ENCODE measurements at regions not wholly inside any gene's neighbourhood (a gene's known extent, or its start where the extent isn't known, plus 50 kb on each side); places are given as distances from the start of the nearest gene placed in this dataset.

- DNase-seq: no peak
These were observed 991.7 kb downstream of the DIAPH3 start for GRCh38 chr13:59172076-59172475.

- DNase-seq: no peak
These were observed 987.0 kb downstream of the DIAPH3 start for GRCh38 chr13:59176775-59177174.

DNA sequence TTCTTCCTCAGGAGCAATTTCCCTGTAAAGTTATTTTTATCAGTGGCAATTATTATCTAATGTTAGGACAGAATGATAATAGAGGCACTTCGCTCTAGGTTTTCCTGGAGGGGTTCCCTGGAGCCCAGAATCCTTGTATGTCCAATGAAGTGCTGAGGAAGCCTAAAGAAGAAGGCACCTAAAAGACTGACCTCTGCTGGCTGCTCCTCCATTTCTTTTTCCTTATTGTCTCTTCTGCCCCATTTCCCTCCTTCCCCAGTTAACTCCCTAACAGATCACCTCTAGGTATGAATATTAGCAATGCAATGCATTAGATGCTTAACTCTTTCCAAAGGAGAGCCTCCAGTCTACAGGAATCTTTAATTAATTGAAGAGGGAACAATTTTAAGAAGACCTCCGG lies 985.4 kb downstream of the DIAPH3 start:
- no peak for DNase-seq

GRCh38 chr13:59182241-59182640 lies 981.5 kb downstream of the DIAPH3 start:
- no peak for DNase-seq

- DNase-seq: no peak
These were observed 966.3 kb downstream of the DIAPH3 start for GRCh38 chr13:59197397-59197796.

DNA sequence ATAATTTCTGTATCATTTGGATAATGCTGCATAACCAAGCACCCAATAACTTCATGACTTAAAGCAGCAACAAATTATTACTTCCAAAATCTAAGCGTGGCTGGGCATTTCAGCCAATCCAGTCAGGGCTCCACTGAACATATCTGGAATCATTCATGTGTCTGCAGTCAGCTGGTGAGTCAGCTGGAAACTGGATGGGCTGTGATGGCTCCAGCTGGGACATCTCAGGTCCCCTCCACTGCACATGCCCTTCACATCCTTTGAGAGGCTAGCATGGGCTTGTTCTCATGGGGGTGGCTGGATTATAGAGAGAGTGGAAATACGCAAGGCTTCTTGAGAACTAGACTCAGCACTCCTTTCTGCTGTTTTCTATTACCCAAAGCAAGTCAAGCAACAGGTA lies 961.9 kb downstream of the DIAPH3 start:
- DNase-seq: no peak

DNA sequence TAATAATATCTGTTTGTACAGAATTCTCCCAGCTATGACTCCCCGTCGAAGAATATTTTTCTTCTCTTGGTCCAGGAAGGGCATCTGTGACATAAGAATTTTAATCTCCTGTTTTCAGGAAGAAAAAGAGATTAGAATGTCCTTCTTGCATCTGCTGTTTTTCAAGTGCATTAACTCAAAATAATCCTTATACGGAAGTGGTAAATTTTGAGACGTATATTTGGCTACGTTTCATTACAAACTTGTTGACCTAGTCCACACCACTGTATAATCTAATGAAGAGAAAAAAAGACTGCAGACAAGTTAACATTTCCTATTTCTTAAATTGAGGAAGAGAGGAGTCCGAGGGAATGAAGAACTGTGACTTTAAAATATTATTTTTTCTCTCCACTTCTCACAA lies 959.9 kb downstream of the DIAPH3 start:
- no peak for DNase-seq

GRCh38 chr13:59205501-59205900 lies 958.2 kb downstream of the DIAPH3 start:
- DNase-seq: no peak

GRCh38 chr13:59208405-59209195 lies 955.1 kb downstream of the DIAPH3 start:
- DNase-seq: no peak

GRCh38 chr13:59210543-59210942 lies 953.2 kb downstream of the DIAPH3 start:
- no peak for DNase-seq

GRCh38 chr13:59211606-59212005 lies 952.1 kb downstream of the DIAPH3 start:
- no peak for DNase-seq

DNA sequence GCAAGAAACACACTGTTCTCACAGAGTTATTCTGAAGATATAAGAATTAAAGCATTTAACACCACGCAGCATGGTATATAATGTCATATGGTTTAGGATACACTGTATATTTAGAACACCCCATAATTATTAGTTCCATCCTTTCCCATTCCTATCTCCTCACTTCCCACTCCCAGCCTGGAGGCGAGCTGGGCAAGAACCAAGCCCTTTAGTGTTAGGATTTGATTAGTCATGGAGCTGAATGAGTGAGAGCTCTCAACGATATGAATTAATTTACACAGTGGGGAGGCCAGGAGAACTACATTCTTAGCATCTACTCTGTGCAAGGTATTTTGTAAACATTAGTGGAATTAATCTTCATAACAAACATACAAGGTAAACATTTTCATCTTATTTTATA lies 934.3 kb downstream of the DIAPH3 start:
- DNase-seq: no peak

DNA sequence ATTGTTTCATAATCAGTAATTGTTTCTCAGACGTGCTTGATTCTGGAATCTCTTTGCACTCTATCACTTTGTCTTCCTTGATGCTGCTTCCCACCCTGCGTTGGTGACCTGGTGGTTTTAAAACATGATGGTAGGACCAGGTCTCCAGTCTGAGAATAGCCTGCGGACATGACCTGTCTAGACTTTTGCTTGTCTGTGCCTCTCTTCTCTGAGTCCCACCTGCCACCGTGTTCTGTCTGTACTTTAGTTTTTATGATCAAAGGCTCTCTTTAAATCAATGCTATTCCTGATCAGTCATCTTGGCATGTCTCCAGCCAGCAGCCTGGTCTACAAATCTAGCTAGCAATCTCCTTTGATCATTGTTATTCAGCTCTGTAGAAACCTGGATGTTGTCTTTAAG lies 933.9 kb downstream of the DIAPH3 start:
- DNase-seq: no peak

GRCh38 chr13:59230484-59231264 lies 933.1 kb downstream of the DIAPH3 start:
- no peak for DNase-seq

DNA sequence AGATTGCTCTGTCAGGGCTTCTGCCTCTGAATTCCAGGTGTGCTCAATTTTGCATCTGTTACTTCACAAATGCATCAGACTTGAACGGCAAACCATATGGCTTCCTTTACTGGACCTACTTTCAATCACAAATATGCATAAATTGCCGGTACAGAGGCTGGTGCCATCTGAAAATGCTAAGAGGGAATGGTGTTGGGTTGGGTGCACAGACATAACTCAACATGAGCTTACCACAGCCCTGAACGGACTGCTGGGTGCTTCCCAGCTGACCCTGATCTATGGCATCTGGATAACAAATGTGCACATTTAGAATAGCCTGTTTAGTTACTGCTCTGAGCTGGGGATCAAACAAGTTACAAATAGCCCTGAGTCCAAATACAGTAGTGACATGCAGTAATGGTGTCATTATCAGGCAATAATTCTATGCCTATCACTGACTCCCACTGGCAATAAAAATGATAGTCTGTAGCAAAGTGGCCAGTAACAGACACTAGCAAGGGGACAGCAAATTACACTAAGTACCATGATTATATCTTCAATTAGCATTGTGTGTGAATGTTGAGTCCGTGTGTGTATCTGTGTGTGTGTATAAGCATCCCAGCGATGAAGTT lies 927.3 kb downstream of the DIAPH3 start:
- no peak for DNase-seq

GRCh38 chr13:59236944-59237343 lies 926.8 kb downstream of the DIAPH3 start:
- no peak for DNase-seq

- DNase-seq: no peak
These were observed 916.6 kb downstream of the DIAPH3 start for GRCh38 chr13:59247171-59247570.

DNA sequence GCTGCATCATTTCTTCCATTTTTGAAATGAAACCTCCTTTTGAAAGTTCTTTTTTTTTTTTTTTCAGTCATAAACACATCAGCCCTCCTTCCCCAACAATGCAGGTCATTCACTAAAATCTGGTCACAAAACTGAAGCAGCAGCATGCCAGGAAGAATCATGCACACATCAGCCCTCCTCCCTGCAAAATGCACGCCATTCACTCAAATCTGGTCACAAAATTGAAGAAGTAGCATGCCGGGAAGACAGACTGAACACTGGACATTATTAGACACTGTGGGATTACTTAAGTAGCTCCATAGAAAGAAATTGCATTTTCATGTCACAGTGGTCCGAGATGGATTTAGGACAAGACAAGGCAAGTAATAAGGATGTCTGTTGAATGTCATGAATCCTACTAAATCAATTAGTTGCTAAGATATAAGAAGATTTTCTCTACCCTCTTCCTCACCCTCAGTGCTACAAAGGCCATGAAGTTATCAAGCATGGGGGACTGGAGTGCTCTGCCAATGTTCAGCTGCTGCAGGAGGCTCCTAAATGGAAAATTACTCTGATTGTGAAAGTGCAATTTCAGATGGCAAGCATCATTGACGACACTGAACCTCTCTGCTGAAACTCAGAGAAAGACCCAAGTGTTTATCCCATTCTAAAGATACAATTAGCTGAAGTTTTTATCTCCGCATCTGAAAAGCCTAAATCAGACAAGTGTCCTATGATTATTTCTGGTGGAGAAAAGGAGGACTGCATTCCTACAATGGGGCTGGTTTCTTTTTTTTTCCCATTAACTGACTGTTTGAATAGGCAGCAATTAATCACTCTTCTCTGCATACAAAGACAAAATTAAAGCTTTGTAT lies 913.2 kb downstream of the DIAPH3 start:
- DNase-seq: no peak

- DNase-seq: no peak
These were observed 904.3 kb downstream of the DIAPH3 start for GRCh38 chr13:59259165-59260000.

DNA sequence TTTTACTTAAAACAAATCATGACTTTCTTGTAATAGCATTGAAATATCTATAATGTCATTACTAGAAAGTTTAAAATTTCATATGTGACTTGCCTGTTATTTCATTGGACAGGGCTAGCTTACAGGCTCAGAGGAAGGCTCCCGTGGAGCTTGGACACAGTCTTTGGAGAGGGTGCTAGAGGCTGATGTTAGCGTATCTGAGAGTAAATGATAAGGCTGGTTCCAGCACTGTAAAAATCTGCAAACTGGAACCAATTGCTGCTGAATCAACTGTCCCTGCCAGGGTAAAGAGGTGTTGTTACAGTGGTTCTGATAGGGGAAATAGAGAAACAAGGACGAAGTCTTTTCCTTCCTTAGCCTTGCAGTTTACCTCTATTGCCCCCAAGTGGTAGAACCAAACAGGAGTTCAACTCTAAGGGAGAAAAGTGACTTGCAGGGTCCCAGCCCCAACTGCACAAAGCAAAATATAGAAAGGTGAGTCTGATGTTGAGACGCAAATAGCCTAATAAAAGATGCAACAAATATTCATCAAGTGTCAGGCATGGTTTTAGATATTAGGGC lies 901.7 kb downstream of the DIAPH3 start:
- no peak for DNase-seq

GRCh38 chr13:59263531-59263930 lies 900.2 kb downstream of the DIAPH3 start:
- DNase-seq: no peak
